Natural killer cell (primary cell): ENCODE measurements at regions not wholly inside any gene's neighbourhood (a gene's known extent, or its start where the extent isn't known, plus 50 kb on each side); places are given as distances from the start of the nearest gene placed in this dataset.

Experiments
- ATAC-seq, 3 donors: fragments of 150-1000 bp in 2 of 3; fragments of 200-7000 bp in 1 of 3; cut with Tn5 transposase; 1 replicate in 1 of 3; 2 replicates in 2 of 3; pipeline ENCODE4 v1.10.0; 2021; ENCODE audit warnings: mild to moderate bottlenecking in 2 of 3, moderate library complexity in 2 of 3
- DNase-seq, 2 donors: peaks; one replicate each; pipeline versions ENCODE4 v3.0.0 to v3.0.0-alpha.2; 2013 to 2021; ENCODE audit warnings: mixed read lengths in 1 of 2
- H3K27ac ChIP-seq: one replicate; pipeline ENCODE4 v1.5.1; 2013; ENCODE audit warnings: mild to moderate bottlenecking, low read length
- H3K27me3 ChIP-seq: one replicate; pipeline ENCODE4 v1.6.1; 2013; ENCODE audit warnings: low read length; ENCODE audit not compliant: control insufficient read depth, insufficient read depth
- H3K36me3 ChIP-seq: one replicate; pipeline ENCODE4 v1.6.1; 2013; ENCODE audit warnings: low read length; ENCODE audit not compliant: control insufficient read depth, insufficient read depth
- H3K4me1 ChIP-seq: one replicate; pipeline ENCODE4 v1.6.1; 2013; ENCODE audit warnings: low read length; ENCODE audit not compliant: control insufficient read depth, insufficient read depth
- H3K4me3 ChIP-seq: one replicate; pipeline ENCODE4 v1.5.1; 2013; ENCODE audit warnings: low read length
- H3K9me3 ChIP-seq: one replicate; pipeline ENCODE4 v1.6.1; 2013; ENCODE audit warnings: low read length; ENCODE audit not compliant: control insufficient read depth, insufficient read depth
- H3K27ac Mint-ChIP-seq, 2 donors: one replicate each; pipeline ENCODE4 v1.8.0; 2022; ENCODE audit warnings: mild to moderate bottlenecking in 2 of 2, mixed read lengths in 2 of 2, moderate library complexity in 1 of 2
- H3K27me3 Mint-ChIP-seq, 2 donors: one replicate each; pipeline ENCODE4 v1.8.0; 2022; ENCODE audit warnings: low read depth in 2 of 2, mixed read lengths in 2 of 2
- H3K36me3 Mint-ChIP-seq: one replicate; pipeline ENCODE4 v1.8.0; 2022; ENCODE audit warnings: mixed read lengths
- H3K4me1 Mint-ChIP-seq, 2 donors: one replicate each; pipeline ENCODE4 v1.8.0; 2022; ENCODE audit warnings: mixed read lengths in 2 of 2
- H3K4me3 Mint-ChIP-seq: one replicate; pipeline ENCODE4 v1.8.0; 2022; ENCODE audit warnings: mild to moderate bottlenecking, moderate library complexity, mixed read lengths
- H3K9me3 Mint-ChIP-seq, 2 donors: one replicate each; pipeline ENCODE4 v1.8.0; 2022; ENCODE audit warnings: mixed read lengths in 2 of 2
- CTCF ChIP-seq: fragments of 200-600 bp; IDR thresholded peaks from one replicate; pipeline ENCODE4 v1.8.0; 2022; ENCODE audit warnings: antibody characterized with exemption
- WGBS: methylation state at CpG from one replicate; pipeline ENCODE4 v1.1.7; 2013; ENCODE audit warnings: missing lambda C conversion rate; ENCODE audit not compliant: insufficient coverage; 5-methylcytosine and 5-hydroxymethylcytosine counted together
- intact Hi-C: fragments of 100-400 bp; cut with micrococcal nuclease; formaldehyde crosslinking; loops from one replicate; pipeline ENCODE4 v1.14.2; 2022

GRCh38 chr16:5449901-5450300, 352.3 kb upstream of the EEF2KMT start:
- ATAC-seq = no peak
- no peak overlapping the region for H3K27ac Mint-ChIP-seq
- 55% methylated on average over 1 of the region's 1 CpG for WGBS
- Histone ChIP-seq H3K9me3 (no peaks in the 10 kb centered on the region), H3K36me3 (no peaks in the 10 kb centered on the region), H3K4me3 (no peak overlapping the region), H3K27ac (no peak overlapping the region), H3K27me3 (no peaks in the 10 kb centered on the region), H3K4me1 (no peaks in the 10 kb centered on the region)
- H3K9me3 Mint-ChIP-seq = peaks cover 0 to under 1% of the 10 kb centered on the region in 2 donors
- H3K4me1 Mint-ChIP-seq = no peaks in the 10 kb centered on the region
- intact Hi-C loops = no loop called here
- no peak for TF ChIP-seq CTCF
- H3K36me3 Mint-ChIP-seq = no peaks in the 10 kb centered on the region
- H3K27me3 Mint-ChIP-seq = peaks cover 10 to 20% of the 10 kb centered on the region in 2 donors
- DNase-seq = no peak
- H3K4me3 Mint-ChIP-seq = no peak overlapping the region

- H3K27me3 Mint-ChIP-seq = peaks cover 13 to 25% of the 10 kb centered on the region in 2 donors
- Histone ChIP-seq H3K36me3 (no peaks in the 10 kb centered on the region), H3K27ac (no peak overlapping the region), H3K4me3 (no peak overlapping the region), H3K4me1 (no peaks in the 10 kb centered on the region), H3K9me3 (no peaks in the 10 kb centered on the region), H3K27me3 (no peaks in the 10 kb centered on the region)
- ATAC-seq = no peak
- DNase-seq = no peak
- intact Hi-C loops = no loop called here
- H3K4me1 Mint-ChIP-seq = no peaks in the 10 kb centered on the region
- no peaks in the 10 kb centered on the region for H3K9me3 Mint-ChIP-seq
- no peak overlapping the region for H3K27ac Mint-ChIP-seq
- no peaks in the 10 kb centered on the region for H3K36me3 Mint-ChIP-seq
- 80% methylated on average over 9 of the region's 9 CpGs for WGBS
- no peak overlapping the region for H3K4me3 Mint-ChIP-seq
- no peak for TF ChIP-seq CTCF
Measured at GRCh38 chr16:5448798-5449197, 351.2 kb upstream of the EEF2KMT start.

GRCh38 chr16:5447734-5448133, 350.1 kb upstream of the EEF2KMT start:
- DNase-seq = no peak
- no peak for TF ChIP-seq CTCF
- Mint-ChIP-seq H3K27ac (no peak overlapping the region), H3K9me3 (no peaks in the 10 kb centered on the region), H3K4me3 (no peak overlapping the region), H3K4me1 (no peaks in the 10 kb centered on the region), H3K27me3 (peaks cover 8 to 19% of the 10 kb centered on the region in 2 donors), H3K36me3 (no peaks in the 10 kb centered on the region)
- no peaks in the 10 kb centered on the region for H3K4me1 ChIP-seq
- no peak for ATAC-seq
- H3K4me3 ChIP-seq = no peak overlapping the region
- no peaks in the 10 kb centered on the region for H3K9me3 ChIP-seq
- no peaks in the 10 kb centered on the region for H3K27me3 ChIP-seq
- H3K27ac ChIP-seq = no peak overlapping the region
- intact Hi-C loops = no loop called here
- no peaks in the 10 kb centered on the region for H3K36me3 ChIP-seq
- 79% methylated on average over 4 of the region's 4 CpGs for WGBS

- WGBS = 66% methylated on average over 6 of the region's 8 CpGs
- H3K4me1 Mint-ChIP-seq = no peaks in the 10 kb centered on the region
- no peaks in the 10 kb centered on the region for H3K36me3 ChIP-seq
- no peak for TF ChIP-seq CTCF
- H3K27ac ChIP-seq = no peak overlapping the region
- H3K9me3 ChIP-seq = no peaks in the 10 kb centered on the region
- H3K27ac Mint-ChIP-seq = no peak overlapping the region
- no peaks in the 10 kb centered on the region for H3K27me3 ChIP-seq
- H3K4me1 ChIP-seq = no peaks in the 10 kb centered on the region
- DNase-seq (no peak), ATAC-seq (no peak)
- peaks cover 14 to 17% of the 10 kb centered on the region in 2 donors for H3K27me3 Mint-ChIP-seq
- no peaks in the 10 kb centered on the region for H3K9me3 Mint-ChIP-seq
- intact Hi-C loops = no loop called here
- H3K36me3 Mint-ChIP-seq = no peaks in the 10 kb centered on the region
- no peak overlapping the region for H3K4me3 Mint-ChIP-seq
- no peak overlapping the region for H3K4me3 ChIP-seq
Measured at GRCh38 chr16:5446623-5447240, 349.1 kb upstream of the EEF2KMT start.
